Transverse colon (tissue), 4 donors: ENCODE measurements at regions not wholly inside any gene's neighbourhood (a gene's known extent, or its start where the extent isn't known, plus 50 kb on each side); places are given as distances from the start of the nearest gene placed in this dataset.

Experiments used
- DNase-seq: peaks from one replicate; pipeline ENCODE4 v3.0.0-alpha.2; 2019
- H3K27ac ChIP-seq, 4 donors: fragments of 200-600 bp; sonication (generic); 2 replicates each; pipeline ENCODE4 v1.5.1; 2016 to 2018; ENCODE audit warnings: inconsistent platforms in 4 of 4
- H3K27me3 ChIP-seq: fragments of 200-600 bp; sonication (generic); 2 replicates; pipeline ENCODE4 v1.5.1; 2017; ENCODE audit warnings: inconsistent platforms
- H3K36me3 ChIP-seq, 4 donors: fragments of 200-600 bp; sonication (generic); 2 replicates each; pipeline ENCODE4 v1.5.1; 2017 to 2019; ENCODE audit warnings: inconsistent platforms in 4 of 4
- H3K4me1 ChIP-seq, 4 donors: fragments of 200-600 bp; sonication (generic); 2 replicates each; pipeline ENCODE4 v1.5.1; 2017 to 2020; ENCODE audit warnings: inconsistent platforms in 4 of 4
- H3K4me3 ChIP-seq, 4 donors: fragments of 200-600 bp; sonication (generic); 1 replicate in 1 of 4; 2 replicates in 3 of 4; pipeline versions ENCODE4 v1.5.1 to v1.6.1; 2017 to 2019; ENCODE audit warnings: inconsistent platforms in 4 of 4
- H3K9me3 ChIP-seq, 2 donors: fragments of 200-600 bp; sonication (generic); 2 replicates each; pipeline ENCODE4 v1.5.1; 2017 to 2019; ENCODE audit warnings: inconsistent platforms in 2 of 2
- CTCF ChIP-seq, 5 experiments: fragments of 200-600 bp in 3 of 5; fragments of 450-650 bp in 2 of 5; sonication (generic) in 3 of 5; IDR thresholded peaks; 1 replicate in 2 of 5; 2 replicates in 3 of 5; pipeline ENCODE4 v1.5.1; 2016 to 2017; ENCODE audit warnings: antibody characterized with exemption in 5 of 5, inconsistent platforms in 3 of 5, mild to moderate bottlenecking in 2 of 5, moderate library complexity in 1 of 5
- EP300 ChIP-seq: sonication (generic); formaldehyde crosslinking; IDR thresholded peaks from one replicate; pipeline ENCODE4 v1.6.1; 2017; ENCODE audit warnings: antibody characterized with exemption, low read depth
- POLR2A ChIP-seq: fragments of 450-650 bp; IDR thresholded peaks from one replicate; pipeline ENCODE4 v1.6.1; 2016; ENCODE audit warnings: antibody characterized with exemption, mild to moderate bottlenecking, moderate library complexity
- POLR2AphosphoS5 ChIP-seq, 3 donors: sonication (generic); formaldehyde crosslinking; IDR thresholded peaks; one replicate each; pipeline ENCODE4 v1.6.1; 2016; ENCODE audit warnings: antibody characterized with exemption in 3 of 3
- WGBS, 2 donors: methylation state at CpG; one replicate each; pipeline ENCODE4 v1.1.5; 2018; ENCODE audit warnings: low coverage in 1 of 2; 5-methylcytosine and 5-hydroxymethylcytosine counted together
- in situ Hi-C, 4 donors: fragments of 200-750 bp; cut with MboI; loops; one replicate each; pipeline versions ENCODE4 v1.15.0 to v1.15.1; 2017; ENCODE audit warnings: low sequenced_read_pairs in 3 of 4, low pct_ligation_motif_present in 1 of 4, low pct_unique_long_range_greater_than_20kb in 1 of 4
- intact Hi-C: fragments of 100-400 bp; cut with DNase I; formaldehyde crosslinking; loops from one replicate; pipeline ENCODE4 v1.15.1; 2023; ENCODE audit warnings: low total_unique reads

GRCh38 chr6:90905351-90905750 lies 318.5 kb upstream of the MAP3K7 start:
- Histone ChIP-seq H3K27me3 (no peaks in the 10 kb centered on the region), H3K4me1 (no peaks in the 10 kb centered on the region), H3K27ac (no peak overlapping the region), H3K36me3 (no peaks in the 10 kb centered on the region), H3K4me3 (no peak overlapping the region), H3K9me3 (no peaks in the 10 kb centered on the region)
- DNase-seq: no peak
- intact Hi-C loops (no loop called here), in situ Hi-C loops (no loop called here)
- TF ChIP-seq EP300 (no peak), POLR2A (no peak), POLR2AphosphoS5 (IDR thresholded peaks at IDR 0.05) (no peak), CTCF (IDR thresholded peaks at IDR 0.05) (no peak)
- 36 to 45% methylated on average over 2 to 3 of the region's 3 CpGs for WGBS, 2 donors

GRCh38 chr6:90900034-90900433 lies 313.2 kb upstream of the MAP3K7 start:
- no peak for TF ChIP-seq POLR2A
- TF ChIP-seq POLR2AphosphoS5 (IDR thresholded peaks at IDR 0.05): no peak
- Histone ChIP-seq H3K36me3 (no peaks in the 10 kb centered on the region), H3K27me3 (no peaks in the 10 kb centered on the region), H3K9me3 (no peaks in the 10 kb centered on the region), H3K27ac (no peak overlapping the region), H3K4me3 (no peak overlapping the region), H3K4me1 (no peaks in the 10 kb centered on the region)
- WGBS, 2 donors: 75 to 80% methylated on average over 1 to 2 of the region's 2 CpGs
- no peak for DNase-seq
- intact Hi-C loops (no loop called here), in situ Hi-C loops (no loop called here)

- Histone ChIP-seq H3K36me3 (no peaks in the 10 kb centered on the region), H3K9me3 (no peaks in the 10 kb centered on the region), H3K4me1 (no peaks in the 10 kb centered on the region), H3K27ac (no peak overlapping the region), H3K27me3 (no peaks in the 10 kb centered on the region), H3K4me3 (no peak overlapping the region)
- TF ChIP-seq CTCF (IDR thresholded peaks at IDR 0.05) (no peak), POLR2A (no peak), POLR2AphosphoS5 (IDR thresholded peaks at IDR 0.05) (no peak), EP300 (no peak)
- in situ Hi-C loops (no loop called here), intact Hi-C loops (no loop called here)
- DNase-seq: no peak
- 90 to 100% methylated on average over 1 to 4 of the region's 4 CpGs for WGBS, 2 donors
Observed at GRCh38 chr6:90898763-90899162, 311.9 kb upstream of the MAP3K7 start.

GRCh38 chr6:90896075-90896547 lies 309.2 kb upstream of the MAP3K7 start:
- 61 to 65% methylated on average over 2 to 3 of the region's 3 CpGs for WGBS, 2 donors
- no peak overlapping the region for H3K4me3 ChIP-seq
- H3K36me3 ChIP-seq: no peaks in the 10 kb centered on the region
- no peaks in the 10 kb centered on the region for H3K9me3 ChIP-seq
- intact Hi-C loops: no loop called here
- H3K27ac ChIP-seq: no peak overlapping the region
- no peaks in the 10 kb centered on the region for H3K4me1 ChIP-seq
- in situ Hi-C loops: no loop called here
- no peak for TF ChIP-seq POLR2A
- TF ChIP-seq CTCF (IDR thresholded peaks at IDR 0.05): no peak
- TF ChIP-seq POLR2AphosphoS5 (IDR thresholded peaks at IDR 0.05): no peak
- no peak for TF ChIP-seq EP300
- H3K27me3 ChIP-seq: no peaks in the 10 kb centered on the region
- DNase-seq: no peak
